Neural cell (in vitro differentiated cells): ENCODE measurements at regions not wholly inside any gene's neighbourhood (a gene's known extent, or its start where the extent isn't known, plus 50 kb on each side); places are given as distances from the start of the nearest gene placed in this dataset.

ENCODE experiments used
- H2AFZ ChIP-seq: fragments of 200-600, 300-800 bp; sonication (generic), shearing (Covaris generic); 2 replicates; pipeline ENCODE4 v1.6.0; 2014; ENCODE audit warnings: low read depth, mild to moderate bottlenecking, antibody characterized with exemption, low read length, moderate library complexity
- H3F3A ChIP-seq: fragments of 200-600 bp; shearing (Covaris generic); 2 replicates; pipeline ENCODE4 v1.6.1; 2016; ENCODE audit warnings: mild to moderate bottlenecking, moderate library complexity, mixed read lengths, antibody characterized with exemption, low read length; ENCODE audit not compliant: insufficient read depth, poor library complexity, severe bottlenecking
- H3K27ac ChIP-seq: fragments of 200-600, 300-800 bp; sonication (generic), shearing (Covaris generic); 2 replicates; pipeline ENCODE4 v1.5.1; 2014; ENCODE audit warnings: mild to moderate bottlenecking, low read length, moderate library complexity
- H3K27me3 ChIP-seq: fragments of 300-800, 200-600 bp; sonication (generic), shearing (Covaris generic); 2 replicates; pipeline ENCODE4 v1.6.0; 2014; ENCODE audit warnings: mild to moderate bottlenecking, low read depth, low read length, moderate library complexity; ENCODE audit not compliant: insufficient read depth
- H3K36me3 ChIP-seq: fragments of 300-800, 200-600 bp; sonication (generic), shearing (Covaris generic); 2 replicates; pipeline ENCODE4 v1.5.1; 2014; ENCODE audit warnings: mild to moderate bottlenecking, antibody characterized with exemption, low read length, moderate library complexity; ENCODE audit not compliant: insufficient read depth
- H3K4me2 ChIP-seq: fragments of 300-800, 200-600 bp; sonication (generic), shearing (Covaris generic); 2 replicates; pipeline ENCODE4 v1.6.0; 2014; ENCODE audit warnings: mild to moderate bottlenecking, low read length
- H3K4me3 ChIP-seq: fragments of 300-800, 200-600 bp; sonication (generic), shearing (Covaris generic); 2 replicates; pipeline ENCODE4 v1.5.1; 2014; ENCODE audit warnings: mild to moderate bottlenecking, low read length, moderate library complexity
- H3K79me2 ChIP-seq: fragments of 200-600 bp; shearing (Covaris generic); replicated peaks from 2 replicates; pipeline ENCODE4 v1.6.0; 2014; ENCODE audit warnings: mild to moderate bottlenecking, low read length, moderate library complexity; ENCODE audit not compliant: insufficient read depth
- H3K9ac ChIP-seq: fragments of 300-800, 200-600 bp; sonication (generic), shearing (Covaris generic); 2 replicates; pipeline ENCODE4 v1.6.1; 2016; ENCODE audit warnings: mild to moderate bottlenecking, low read length, mixed read lengths
- H3K9me2 ChIP-seq: fragments of 200-600 bp; shearing (Covaris generic); 2 replicates; pipeline ENCODE4 v1.6.1; 2016; ENCODE audit warnings: mild to moderate bottlenecking, low read length, mixed read lengths; ENCODE audit not compliant: insufficient read depth
- H3K9me3 ChIP-seq: fragments of 200-600, 300-800 bp; sonication (generic), shearing (Covaris generic); 2 replicates; pipeline ENCODE4 v1.6.1; 2016; ENCODE audit warnings: mild to moderate bottlenecking, mixed run types, low read length, moderate library complexity, mixed read lengths
- H4K20me1 ChIP-seq: fragments of 200-600 bp; shearing (Covaris generic); 2 replicates; pipeline ENCODE4 v1.6.1; 2016; ENCODE audit warnings: mild to moderate bottlenecking, mixed run types; ENCODE audit not compliant: insufficient read depth
- CTCF ChIP-seq: fragments of 450-650 bp; IDR thresholded peaks from 2 replicates; pipeline ENCODE4 v1.5.1; 2014; ENCODE audit warnings: antibody characterized with exemption, mild to moderate bottlenecking, moderate library complexity; ENCODE audit not compliant: poor library complexity, severe bottlenecking
- EP300 ChIP-seq: fragments of 450-650 bp; conservative IDR thresholded peaks from 2 replicates; pipeline ENCODE4 v1.6.1; 2014; ENCODE audit warnings: antibody characterized with exemption, mild to moderate bottlenecking, moderate library complexity; ENCODE audit not compliant: poor library complexity, severe bottlenecking
- EZH2 ChIP-seq: fragments of 200-600, 300-800 bp; shearing (Covaris generic), sonication (generic); IDR thresholded peaks from 2 replicates; pipeline ENCODE4 v1.6.1; 2014; ENCODE audit warnings: antibody characterized with exemption, low read length, borderline replicate concordance, mild to moderate bottlenecking; ENCODE audit not compliant: insufficient read depth, poor library complexity, severe bottlenecking
- MXI1 ChIP-seq: fragments of 450-650 bp; conservative IDR thresholded peaks from 2 replicates; pipeline ENCODE4 v1.6.1; 2014; ENCODE audit warnings: antibody characterized with exemption, mild to moderate bottlenecking; ENCODE audit not compliant: poor library complexity, severe bottlenecking
- POLR2AphosphoS5 ChIP-seq: IDR thresholded peaks from 2 replicates; pipeline ENCODE4 v1.6.1; 2012
- RAD21 ChIP-seq: fragments of 450-650 bp; conservative IDR thresholded peaks from 2 replicates; pipeline ENCODE4 v1.6.1; 2014; ENCODE audit warnings: antibody characterized with exemption, mild to moderate bottlenecking, moderate library complexity
- REST ChIP-seq: IDR thresholded peaks from 2 replicates; pipeline ENCODE4 v1.6.1; 2012; ENCODE audit warnings: borderline replicate concordance
- SMC3 ChIP-seq: fragments of 450-650 bp; conservative IDR thresholded peaks from 2 replicates; pipeline ENCODE4 v1.6.1; 2014; ENCODE audit warnings: antibody characterized with exemption, mild to moderate bottlenecking, moderate library complexity; ENCODE audit not compliant: poor library complexity
- TAF1 ChIP-seq: IDR thresholded peaks from 2 replicates; pipeline ENCODE4 v1.6.1; 2012; ENCODE audit warnings: low read depth

GRCh38 chr1:106961646-106962045 is 94.8 kb upstream of the PRMT6 start:
- no peak overlapping the region for H3K9ac ChIP-seq
- H3K9me2 ChIP-seq, result no peaks in the 10 kb centered on the region

GRCh38 chr1:106962591-106962990 is 93.9 kb upstream of the PRMT6 start:
- Histone ChIP-seq H3K27me3 (no peaks in the 10 kb centered on the region), H3K9me3 (no peaks in the 10 kb centered on the region), H3K9me2 (no peaks in the 10 kb centered on the region), H4K20me1 (no peaks in the 10 kb centered on the region), H3K27ac (no peak overlapping the region), H3F3A (no peaks in the 10 kb centered on the region), H3K4me2 (no peak overlapping the region), H3K79me2 (no peaks in the 10 kb centered on the region), H3K4me3 (no peak overlapping the region), H3K36me3 (no peaks in the 10 kb centered on the region), H3K9ac (no peak overlapping the region), H2AFZ (no peak overlapping the region)
- TF ChIP-seq RAD21, result no peak
- no peak for TF ChIP-seq EZH2
- TF ChIP-seq POLR2AphosphoS5, result no peak
- no peak for TF ChIP-seq REST
- TF ChIP-seq MXI1, result no peak
- no peak for TF ChIP-seq EP300
- TF ChIP-seq CTCF, result no peak
- no peak for TF ChIP-seq TAF1
- no peak for TF ChIP-seq SMC3

More at GRCh38 chr1:106961646-106962045, 94.8 kb upstream of the PRMT6 start:
- Histone ChIP-seq H3K36me3 (no peaks in the 10 kb centered on the region), H3K79me2 (no peaks in the 10 kb centered on the region), H3F3A (no peaks in the 10 kb centered on the region), H3K4me3 (no peak overlapping the region), H3K27ac (no peak overlapping the region), H4K20me1 (no peaks in the 10 kb centered on the region), H3K9me3 (no peaks in the 10 kb centered on the region), H3K27me3 (no peaks in the 10 kb centered on the region), H3K4me2 (no peak overlapping the region), H2AFZ (no peak overlapping the region)
- TF ChIP-seq CTCF, result no peak
- no peak for TF ChIP-seq EP300
